ENCODE measurements at regions not wholly inside any gene's neighbourhood (a gene's known extent, or its start where the extent isn't known, plus 50 kb on each side); places are given as distances from the start of the nearest gene placed in this dataset.
A peak's percentile ranks its signal among the peaks of the same experiment; 100 is the strongest.

GRCh38 chr6:27188885-27189418, 58.5 kb upstream of the PRSS16 start (continued):
- TF ChIP-seq E4F1 (IDR thresholded peaks at IDR 0.05; ENCODE audit: borderline replicate concordance, partially characterized antibody) (no peak), YY1 (IDR thresholded peaks at IDR 0.05; ENCODE audit: low read depth, low read length) (no peak), JUNB (IDR thresholded peaks at IDR 0.05) (no peak), CREM (IDR thresholded peaks at IDR 0.05; ENCODE audit: low read depth) (no peak), NFYB (IDR thresholded peaks at IDR 0.05; ENCODE audit: insufficient read depth, low read depth, low read length) (no peak), BCL3 (IDR thresholded peaks at IDR 0.05; ENCODE audit: borderline replicate concordance, insufficient read depth, low read depth, low read length, poor library complexity, severe bottlenecking) (no peak), NR2F1 (conservative IDR thresholded peaks at IDR 0.05) (no peak), ZNF384 (IDR thresholded peaks at IDR 0.05; ENCODE audit: borderline replicate concordance, low read depth, low read length) (no peak), USF2 (IDR thresholded peaks at IDR 0.05; ENCODE audit: borderline replicate concordance, low read depth, low read length) (no peak), E2F4 (IDR thresholded peaks at IDR 0.05; ENCODE audit: low read depth, low read length) (no peak), MYB (IDR thresholded peaks at IDR 0.05; ENCODE audit: borderline replicate concordance, low read depth, low read length) (no peak), SMC3 (IDR thresholded peaks at IDR 0.05; ENCODE audit: borderline replicate concordance, low read length) (peak; percentile 71), ZZZ3 (IDR thresholded peaks at IDR 0.05; ENCODE audit: control insufficient read depth, insufficient read length, low read depth) (no peak), KDM1A (IDR thresholded peaks at IDR 0.05; ENCODE audit: borderline replicate concordance) (no peak), ESRRA (IDR thresholded peaks at IDR 0.05; ENCODE audit: low read length) (no peak), CEBPZ (IDR thresholded peaks at IDR 0.05; ENCODE audit: low read depth, low read length) (no peak), MEF2A (IDR thresholded peaks at IDR 0.05; ENCODE audit: insufficient read depth, low read depth, low read length) (no peak), ATF7 (IDR thresholded peaks at IDR 0.05; ENCODE audit: low read depth) (0 out of 2 replicates have a peak, but pooled peaks have one; percentile 11), CBX3 (IDR thresholded peaks at IDR 0.05; ENCODE audit: borderline replicate concordance, low read depth) (no peak), GABPA (IDR thresholded peaks at IDR 0.05; ENCODE audit: low read depth) (no peak), JUND (IDR thresholded peaks at IDR 0.05; ENCODE audit: low read depth, low read length) (no peak)
